ENCODE measurements at regions not wholly inside any gene's neighbourhood (a gene's known extent, or its start where the extent isn't known, plus 50 kb on each side); places are given as distances from the start of the nearest gene placed in this dataset.

DNA sequence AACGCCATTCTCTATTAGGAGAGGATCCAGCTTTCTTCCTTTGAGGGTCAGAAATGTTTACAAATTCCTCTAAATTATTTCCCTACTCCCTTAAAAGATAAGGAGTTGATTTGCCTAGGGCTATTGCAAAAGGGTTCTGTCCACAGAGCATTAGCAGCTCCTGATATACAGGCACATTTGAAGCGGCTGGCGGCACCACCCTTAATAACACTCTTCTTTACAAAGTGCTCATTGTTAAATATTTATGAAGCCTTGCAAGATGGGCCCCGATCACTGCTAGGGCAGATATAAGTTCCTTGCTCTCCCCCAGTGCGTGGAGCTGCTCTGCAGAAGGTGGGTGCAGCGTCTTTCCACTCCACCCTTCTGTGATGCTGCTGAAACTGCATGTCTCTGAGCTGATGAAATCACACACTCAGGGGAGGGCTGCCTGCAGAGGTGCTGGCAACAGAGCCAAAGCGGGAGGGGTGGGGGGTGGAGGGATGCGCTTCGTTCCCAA lies 116.7 kb upstream of the NTM start:
- intact Hi-C loops (cut with DNase I) = no loop called here

GRCh38 chr11:131254254-131254653 lies 116.2 kb upstream of the NTM start:
- intact Hi-C loops (cut with DNase I) = no loop called here
- DNase-seq (ENCODE audit: low spot score) = no peak

More for the DNA sequence above, 116.7 kb upstream of the NTM start:
- no peak for DNase-seq (ENCODE audit: low spot score)

DNA sequence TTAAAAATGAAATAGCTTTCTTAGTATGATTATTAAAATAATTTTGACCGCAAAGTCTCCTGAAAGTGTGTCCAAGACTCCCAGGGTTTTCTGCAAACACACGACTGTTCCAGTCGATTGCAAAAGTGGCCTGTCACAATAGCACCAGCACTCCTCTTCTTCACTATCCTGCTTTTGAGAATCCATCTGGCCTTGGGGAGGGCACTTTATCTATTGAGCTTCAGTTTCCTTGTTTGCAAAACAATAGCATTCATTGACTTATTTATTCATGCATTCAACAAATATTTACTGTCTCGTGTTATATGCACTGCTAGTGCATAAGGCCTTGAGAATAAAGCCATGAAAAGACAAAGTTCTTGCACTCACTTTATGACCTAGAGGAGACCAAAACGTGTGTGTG lies 96.2 kb upstream of the NTM start:
- intact Hi-C loops (cut with DNase I) = no loop called here

DNA sequence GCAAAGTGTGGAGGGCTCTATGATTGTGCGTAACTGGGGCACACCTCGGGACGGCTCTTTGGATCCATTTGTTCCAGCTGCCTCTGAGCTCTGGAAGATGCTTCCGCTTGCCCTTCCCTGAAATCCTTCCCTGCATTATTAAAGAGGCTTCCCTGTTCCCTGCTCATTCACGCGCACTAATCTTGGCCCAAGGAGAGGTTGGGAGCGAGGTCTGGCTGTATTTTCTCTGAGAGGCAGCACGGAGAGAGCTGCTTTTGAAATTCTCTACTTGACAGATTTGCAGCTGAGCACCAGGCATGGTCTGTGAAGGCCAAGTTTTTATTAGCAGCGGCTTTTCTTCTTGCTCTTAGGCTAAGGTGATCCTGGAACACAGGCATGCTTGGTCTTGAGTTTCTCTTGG lies 94.8 kb upstream of the NTM start:
- DNase-seq (ENCODE audit: low spot score) = no peak
- intact Hi-C loops (cut with DNase I) = no loop called here

More for the DNA sequence above, 96.2 kb upstream of the NTM start:
- no peak for DNase-seq (ENCODE audit: low spot score)

- intact Hi-C loops (cut with DNase I) = no loop called here
These were observed 91.9 kb upstream of the NTM start for GRCh38 chr11:131278472-131278871.

GRCh38 chr11:131279654-131280384 lies 90.6 kb upstream of the NTM start:
- DNase-seq (ENCODE audit: low spot score) = no peak
- intact Hi-C loops (cut with DNase I) = no loop called here

More at GRCh38 chr11:131278472-131278871, 91.9 kb upstream of the NTM start:
- DNase-seq (ENCODE audit: low spot score) = no peak

DNA sequence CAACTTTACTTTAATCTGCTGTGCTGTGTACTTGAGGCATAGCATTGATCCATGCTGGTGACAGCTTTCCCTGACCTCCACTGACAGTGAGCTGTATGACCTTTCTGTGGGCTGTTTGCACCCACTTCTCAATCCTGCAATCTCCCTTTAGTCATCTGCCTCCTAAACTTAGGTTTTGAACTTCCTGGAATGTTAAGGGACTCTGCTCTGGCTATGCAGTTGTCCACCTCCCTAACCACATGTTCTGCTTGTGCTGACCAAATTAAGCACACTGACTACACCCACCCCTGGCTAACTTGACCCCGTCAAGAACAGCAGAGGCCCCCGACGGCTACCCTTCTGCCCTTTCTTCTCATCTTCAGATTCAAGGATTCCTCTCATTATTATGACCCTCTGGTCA lies 89.1 kb upstream of the NTM start:
- DNase-seq (ENCODE audit: low spot score) = no peak
- intact Hi-C loops (cut with DNase I) = no loop called here

DNA sequence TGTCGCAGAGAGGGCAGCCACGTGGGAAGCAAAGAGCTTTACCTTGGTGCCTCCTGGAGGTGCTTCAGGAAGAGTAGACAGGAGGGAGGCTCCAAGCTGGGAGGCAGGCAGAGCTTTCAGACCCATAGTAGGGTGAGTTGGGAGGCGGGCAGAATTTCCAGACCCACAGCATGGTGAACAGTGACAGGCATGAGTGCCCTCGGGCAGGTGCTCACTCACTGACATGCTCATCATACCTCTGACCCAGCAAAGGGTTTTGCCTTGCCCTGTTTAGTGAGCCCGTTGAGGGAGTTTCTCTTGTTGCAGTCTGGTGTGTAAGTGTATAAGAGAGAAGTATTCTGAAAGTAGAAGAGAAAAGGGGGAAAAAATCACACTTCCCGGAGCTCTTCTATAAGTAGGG lies 86.4 kb upstream of the NTM start:
- intact Hi-C loops (cut with DNase I) = no loop called here
- DNase-seq (ENCODE audit: low spot score) = no peak

GRCh38 chr11:131288521-131289091 lies 81.8 kb upstream of the NTM start:
- intact Hi-C loops (cut with DNase I) = no loop called here

GRCh38 chr11:131290185-131290584 lies 80.2 kb upstream of the NTM start:
- intact Hi-C loops (cut with DNase I) = loop anchor here in 1 of 2 donors (2.0 kb wide), 1 partner anchor 53 kb away; no protein-coding TSS in a partner anchor
- DNase-seq (ENCODE audit: low spot score) = no peak

More at GRCh38 chr11:131288521-131289091, 81.8 kb upstream of the NTM start:
- no peak for DNase-seq (ENCODE audit: low spot score)

DNA sequence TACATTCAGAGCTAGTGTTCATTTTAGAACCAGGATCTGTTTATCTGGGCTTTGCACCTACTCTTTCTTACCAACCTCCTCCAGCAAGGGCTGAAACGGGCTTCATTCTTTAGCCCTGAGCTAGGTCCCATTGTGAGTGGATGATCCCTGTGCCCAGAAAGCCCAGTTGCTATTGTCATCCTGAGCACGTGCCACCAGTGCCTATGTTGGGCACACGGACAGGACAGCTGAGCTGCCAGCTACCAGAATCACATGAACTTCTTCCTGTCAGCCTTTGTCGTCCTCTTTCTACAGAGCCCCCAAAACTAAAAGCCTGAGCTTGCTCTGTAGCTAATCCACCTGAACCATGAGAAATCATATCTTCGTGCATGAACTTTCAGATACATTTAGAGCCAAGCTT lies 74.4 kb upstream of the NTM start:
- no peak for DNase-seq (ENCODE audit: low spot score)
- intact Hi-C loops (cut with DNase I) = no loop called here

GRCh38 chr11:131297441-131297840 lies 73.0 kb upstream of the NTM start:
- intact Hi-C loops (cut with DNase I) = no loop called here
- no peak for DNase-seq (ENCODE audit: low spot score)

- no peak for DNase-seq (ENCODE audit: low spot score)
- intact Hi-C loops (cut with DNase I) = no loop called here
These were observed 70.6 kb upstream of the NTM start for GRCh38 chr11:131299598-131300438.

GRCh38 chr11:131300439-131300717 lies 70.0 kb upstream of the NTM start:
- intact Hi-C loops (cut with DNase I) = no loop called here
- DNase-seq (ENCODE audit: low spot score) = no peak

GRCh38 chr11:131301306-131301705 lies 69.1 kb upstream of the NTM start:
- no peak for DNase-seq (ENCODE audit: low spot score)
- intact Hi-C loops (cut with DNase I) = no loop called here

GRCh38 chr11:131302836-131303235 lies 67.6 kb upstream of the NTM start:
- no peak for DNase-seq (ENCODE audit: low spot score)

GRCh38 chr11:131303611-131304119 lies 66.8 kb upstream of the NTM start:
- no peak for DNase-seq (ENCODE audit: low spot score)
- intact Hi-C loops (cut with DNase I) = no loop called here

More at GRCh38 chr11:131302836-131303235, 67.6 kb upstream of the NTM start:
- intact Hi-C loops (cut with DNase I) = no loop called here

DNA sequence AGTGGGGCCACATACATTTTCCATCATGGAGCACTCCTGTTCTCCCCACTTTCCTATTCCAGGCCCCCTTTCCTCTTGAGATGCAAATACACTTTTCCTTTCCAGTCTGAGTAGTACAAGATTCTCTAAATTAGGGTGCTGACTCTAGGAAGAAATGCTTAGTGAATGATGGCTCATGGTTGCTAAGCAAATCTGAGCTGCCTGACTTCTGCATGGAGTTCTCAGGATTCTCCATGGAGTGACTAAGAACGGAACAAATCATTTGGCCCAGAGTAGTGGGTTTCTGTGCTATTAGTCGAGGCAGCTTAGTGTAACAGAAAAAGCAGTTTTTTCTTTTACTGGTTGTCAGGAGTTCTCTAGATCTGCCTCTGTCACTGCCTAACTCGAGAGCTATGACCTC lies 65.4 kb upstream of the NTM start:
- no peak for DNase-seq (ENCODE audit: low spot score)
- intact Hi-C loops (cut with DNase I) = no loop called here

DNA sequence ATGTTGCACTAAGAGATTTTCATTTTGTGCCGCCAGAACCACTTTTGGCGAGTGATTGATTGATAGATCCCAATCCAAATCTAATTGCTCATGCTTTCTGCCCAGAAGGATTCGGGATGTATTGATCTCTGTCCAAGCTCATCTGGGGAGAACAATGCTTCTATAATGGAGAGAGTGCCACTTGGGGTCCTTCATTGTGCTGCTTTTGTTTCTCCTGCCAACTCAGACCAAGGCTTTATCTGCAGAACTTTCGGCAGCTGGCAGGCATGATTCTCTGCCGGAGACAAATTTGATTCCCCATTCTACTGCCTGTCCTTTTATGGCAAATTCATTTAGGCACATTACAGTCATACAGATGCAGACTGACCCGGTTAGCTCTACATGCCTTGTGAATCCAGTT lies 62.9 kb upstream of the NTM start:
- intact Hi-C loops (cut with DNase I) = no loop called here
- no peak for DNase-seq (ENCODE audit: low spot score)

DNA sequence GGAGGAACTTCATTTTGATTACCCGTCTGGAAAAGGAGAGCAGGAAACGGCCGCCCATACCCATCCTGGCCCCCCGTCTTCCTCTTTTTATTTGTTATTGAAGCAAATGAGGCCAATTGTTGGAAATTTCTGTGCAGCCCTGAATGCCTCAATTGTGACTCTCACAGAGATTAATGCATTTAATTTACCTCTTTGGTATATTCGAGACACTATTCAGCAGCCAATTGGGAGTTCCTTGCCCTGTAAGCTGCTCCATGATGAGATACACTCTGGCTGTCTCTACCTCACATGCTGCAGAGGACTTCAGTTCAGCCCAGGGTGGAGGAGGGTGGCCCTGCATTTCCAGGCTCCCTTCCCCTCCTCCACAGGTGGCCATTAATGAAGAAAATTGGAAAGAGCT lies 60.6 kb upstream of the NTM start:
- DNase-seq (ENCODE audit: low spot score) = no peak
- intact Hi-C loops (cut with DNase I) = no loop called here
